Testis (tissue), 2 donors: ENCODE measurements at regions not wholly inside any gene's neighbourhood (a gene's known extent, or its start where the extent isn't known, plus 50 kb on each side); places are given as distances from the start of the nearest gene placed in this dataset.

Experiments
- CTCF ChIP-seq, 3 experiments: fragments of 450-650 bp in 2 of 3; fragments of 200-600 bp in 1 of 3; sonication (generic) in 1 of 3; IDR thresholded peaks; one replicate each; pipeline ENCODE4 v1.5.1; 2016 to 2019; ENCODE audit warnings: antibody characterized with exemption in 3 of 3, mild to moderate bottlenecking in 2 of 3, moderate library complexity in 1 of 3
- POLR2A ChIP-seq: fragments of 450-650 bp; IDR thresholded peaks from one replicate; pipeline ENCODE4 v1.6.1; 2017; ENCODE audit warnings: antibody characterized with exemption, mild to moderate bottlenecking, moderate library complexity

- TF ChIP-seq CTCF (IDR thresholded peaks at IDR 0.05) = no peak
- no peak for TF ChIP-seq POLR2A
Observed at GRCh38 chr2:121918231-121918630, 162.8 kb downstream of the TSN start.
